ENCODE measurements at regions not wholly inside any gene's neighbourhood (a gene's known extent, or its start where the extent isn't known, plus 50 kb on each side); places are given as distances from the start of the nearest gene placed in this dataset.

GRCh38 chr4:55251342-55251741 is 94.7 kb upstream of the SRD5A3 start:
- TF ChIP-seq CTCF (IDR thresholded peaks at IDR 0.05) (no peak), POLR2A (IDR thresholded peaks at IDR 0.05) (no peak)
